Stimulated activated naive B cell treated with anti-CD40 and anti-IgM and Interleukin-4, amounts not matched to agents 10 μg/mL and 1 μg/mL and 100 μg/mL, for 72 hours (primary cell): ENCODE measurements at regions not wholly inside any gene's neighbourhood (a gene's known extent, or its start where the extent isn't known, plus 50 kb on each side); places are given as distances from the start of the nearest gene placed in this dataset.

Experiments used
- ATAC-seq, 2 donors: fragments of 150-1000 bp; cut with Tn5 transposase; replicated peaks; 2 replicates each; pipeline ENCODE4 v1.10.0; 2021; ENCODE audit warnings: moderate library complexity in 1 of 2
- DNase-seq: peaks from one replicate; pipeline ENCODE4 v3.0.0; 2021
- H3K27ac Mint-ChIP-seq: one replicate; pipeline ENCODE4 v1.8.0; 2022; ENCODE audit warnings: mild to moderate bottlenecking, mixed read lengths
- H3K27me3 Mint-ChIP-seq, 2 donors: one replicate each; pipeline ENCODE4 v1.8.0; 2022; ENCODE audit warnings: mixed read lengths in 2 of 2
- H3K36me3 Mint-ChIP-seq, 2 donors: one replicate each; pipeline ENCODE4 v1.8.0; 2022; ENCODE audit warnings: mixed read lengths in 2 of 2, mild to moderate bottlenecking in 1 of 2
- H3K4me1 Mint-ChIP-seq, 2 donors: one replicate each; pipeline ENCODE4 v1.8.0; 2022; ENCODE audit warnings: mixed read lengths in 2 of 2, mild to moderate bottlenecking in 1 of 2
- H3K4me3 Mint-ChIP-seq, 2 donors: one replicate each; pipeline ENCODE4 v1.8.0; 2022; ENCODE audit warnings: mild to moderate bottlenecking in 2 of 2, mixed read lengths in 2 of 2, moderate library complexity in 1 of 2
- H3K9me3 Mint-ChIP-seq, 2 donors: one replicate each; pipeline ENCODE4 v1.8.0; 2022; ENCODE audit warnings: mixed read lengths in 2 of 2, mild to moderate bottlenecking in 1 of 2

GRCh38 chr1:81410351-81410750 is 390.4 kb upstream of the ADGRL2 start:
- Mint-ChIP-seq H3K27me3 (no peaks in the 10 kb centered on the region), H3K4me3 (no peak overlapping the region), H3K9me3 (no peaks in the 10 kb centered on the region)

GRCh38 chr1:81409780-81410274 is 390.9 kb upstream of the ADGRL2 start:
- H3K9me3 Mint-ChIP-seq: no peaks in the 10 kb centered on the region
- H3K27ac Mint-ChIP-seq: no peak overlapping the region
- H3K4me3 Mint-ChIP-seq: no peak overlapping the region
- no peaks in the 10 kb centered on the region for H3K36me3 Mint-ChIP-seq
- peaks cover 0 to 3% of the 10 kb centered on the region in 2 donors for H3K4me1 Mint-ChIP-seq
- no peaks in the 10 kb centered on the region for H3K27me3 Mint-ChIP-seq
- ATAC-seq (no peak), DNase-seq (no peak)

More at GRCh38 chr1:81410351-81410750, 390.4 kb upstream of the ADGRL2 start:
- H3K4me1 Mint-ChIP-seq: peaks cover 0 to 3% of the 10 kb centered on the region in 2 donors
- no peak for ATAC-seq
- no peaks in the 10 kb centered on the region for H3K36me3 Mint-ChIP-seq
- no peak overlapping the region for H3K27ac Mint-ChIP-seq
- no peak for DNase-seq

GRCh38 chr1:81409262-81409661 is 391.5 kb upstream of the ADGRL2 start:
- Mint-ChIP-seq H3K4me3 (no peak overlapping the region), H3K9me3 (no peaks in the 10 kb centered on the region), H3K27me3 (no peaks in the 10 kb centered on the region), H3K36me3 (no peaks in the 10 kb centered on the region), H3K27ac (no peak overlapping the region), H3K4me1 (peaks cover 0 to under 1% of the 10 kb centered on the region in 2 donors)
- DNase-seq (no peak), ATAC-seq (no peak)

GRCh38 chr1:81408419-81408818 is 392.3 kb upstream of the ADGRL2 start:
- Mint-ChIP-seq H3K27ac (no peak overlapping the region), H3K4me3 (no peak overlapping the region), H3K4me1 (no peaks in the 10 kb centered on the region), H3K9me3 (no peaks in the 10 kb centered on the region), H3K27me3 (no peaks in the 10 kb centered on the region), H3K36me3 (no peaks in the 10 kb centered on the region)
- no peak for DNase-seq
- no peak for ATAC-seq

DNA sequence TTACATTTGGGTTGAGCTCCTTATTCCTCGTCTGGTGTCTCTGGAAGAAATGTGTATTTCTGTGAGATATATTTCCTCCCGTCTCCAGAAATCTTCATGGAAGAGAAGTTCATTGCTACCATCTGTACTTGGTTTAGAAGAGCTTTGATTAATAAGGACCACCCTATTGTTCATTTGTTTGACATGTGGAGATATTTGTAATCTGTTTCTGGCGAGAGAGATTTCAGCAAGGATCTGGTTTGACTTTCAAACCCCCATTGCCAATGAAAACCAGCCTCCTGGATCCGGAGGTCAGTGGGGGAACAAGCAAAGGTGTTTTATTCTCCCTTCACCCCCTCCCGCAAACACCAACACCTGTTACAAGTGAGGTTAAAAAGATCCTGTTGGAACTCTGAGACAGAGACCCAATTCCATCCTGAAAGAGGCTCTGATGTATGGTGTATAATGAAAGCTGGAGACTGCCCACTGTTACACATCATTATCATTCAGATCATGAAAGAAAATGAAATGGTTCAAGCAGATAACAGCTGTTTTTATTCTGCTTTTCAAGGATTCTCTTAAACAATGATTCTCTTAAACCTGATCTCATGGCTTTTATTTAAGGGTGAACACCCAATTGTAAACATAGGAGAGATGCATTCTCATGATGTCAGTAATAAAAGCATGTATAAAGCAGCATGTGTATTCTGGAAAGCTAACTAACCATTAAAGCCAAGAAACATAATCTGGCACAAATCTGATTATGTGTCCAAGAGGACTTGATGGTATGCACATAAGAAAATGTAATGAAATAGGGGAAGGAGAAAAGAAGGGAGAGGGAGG is 393.5 kb upstream of the ADGRL2 start:
- no peaks in the 10 kb centered on the region for H3K27me3 Mint-ChIP-seq
- no peak for ATAC-seq

GRCh38 chr1:81406292-81406999 is 394.3 kb upstream of the ADGRL2 start:
- Mint-ChIP-seq H3K4me3 (no peak overlapping the region), H3K27me3 (no peaks in the 10 kb centered on the region), H3K9me3 (no peaks in the 10 kb centered on the region), H3K4me1 (no peaks in the 10 kb centered on the region), H3K36me3 (no peaks in the 10 kb centered on the region), H3K27ac (no peak overlapping the region)
- ATAC-seq (no peak), DNase-seq (no peak)

More for the DNA sequence above, 393.5 kb upstream of the ADGRL2 start:
- Mint-ChIP-seq H3K36me3 (no peaks in the 10 kb centered on the region), H3K9me3 (no peaks in the 10 kb centered on the region), H3K4me3 (no peak overlapping the region), H3K27ac (no peak overlapping the region), H3K4me1 (no peaks in the 10 kb centered on the region)
- no peak for DNase-seq

DNA sequence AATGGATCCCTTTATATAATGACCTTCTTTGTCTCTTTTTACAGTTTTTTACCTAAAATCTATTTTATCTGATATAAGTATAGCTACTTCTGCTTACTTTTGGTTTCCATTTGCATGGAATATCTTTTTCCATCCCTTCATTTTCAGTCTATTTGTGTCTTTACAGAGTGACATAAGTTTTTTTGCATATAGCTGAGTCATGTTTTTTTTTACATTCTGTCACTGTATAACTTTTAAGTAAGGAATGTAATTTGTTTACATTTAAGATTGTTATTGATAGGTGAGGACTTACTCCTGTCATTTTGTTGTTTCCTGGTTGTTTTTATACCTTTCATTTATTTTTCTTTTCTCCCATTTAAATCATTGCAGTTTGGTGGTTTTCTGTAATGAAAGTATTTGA is 402.7 kb upstream of the ADGRL2 start:
- Mint-ChIP-seq H3K4me3 (no peak overlapping the region), H3K4me1 (no peaks in the 10 kb centered on the region), H3K36me3 (no peaks in the 10 kb centered on the region), H3K9me3 (peaks cover 8 to 16% of the 10 kb centered on the region in 2 donors), H3K27me3 (no peaks in the 10 kb centered on the region), H3K27ac (no peak overlapping the region)
- DNase-seq (no peak), ATAC-seq (no peak)

DNA sequence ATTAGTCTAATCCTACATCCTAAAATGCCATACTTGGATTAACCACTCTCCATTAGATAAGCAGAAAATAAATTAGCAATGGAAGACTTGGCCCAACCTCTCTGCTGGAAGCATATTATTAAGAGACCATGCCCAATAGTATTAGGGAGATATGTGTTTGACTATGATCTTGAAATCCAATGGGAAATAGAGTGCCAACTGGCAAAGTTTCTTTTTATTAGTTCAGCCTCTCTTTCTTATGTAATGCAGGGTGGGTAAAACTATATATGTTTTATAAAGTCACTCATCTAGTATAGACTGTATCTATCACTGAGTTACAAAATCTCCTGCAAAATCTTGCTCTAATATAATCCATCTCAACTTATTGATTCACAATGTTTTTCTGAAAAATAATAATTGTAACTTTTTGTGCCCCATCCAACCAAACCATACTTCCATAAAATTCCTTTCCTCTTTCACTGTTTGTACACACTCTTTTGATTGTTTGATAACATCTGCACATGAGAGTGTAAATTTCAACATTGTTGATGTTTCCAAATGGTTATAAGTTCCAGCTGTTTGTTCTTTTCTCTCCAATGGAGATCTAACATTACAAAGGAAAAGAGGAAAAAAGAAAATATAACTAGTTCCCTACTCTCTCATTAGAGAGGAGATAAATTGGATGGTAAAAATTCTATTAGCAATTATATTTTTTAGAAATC is 408.1 kb upstream of the ADGRL2 start:
- H3K27me3 Mint-ChIP-seq: no peaks in the 10 kb centered on the region
- DNase-seq: no peak
- no peak for ATAC-seq
- H3K36me3 Mint-ChIP-seq: no peaks in the 10 kb centered on the region
- no peak overlapping the region for H3K27ac Mint-ChIP-seq
- H3K4me3 Mint-ChIP-seq: no peak overlapping the region
- H3K4me1 Mint-ChIP-seq: no peaks in the 10 kb centered on the region
- H3K9me3 Mint-ChIP-seq: peaks cover 0 to 4% of the 10 kb centered on the region in 2 donors

DNA sequence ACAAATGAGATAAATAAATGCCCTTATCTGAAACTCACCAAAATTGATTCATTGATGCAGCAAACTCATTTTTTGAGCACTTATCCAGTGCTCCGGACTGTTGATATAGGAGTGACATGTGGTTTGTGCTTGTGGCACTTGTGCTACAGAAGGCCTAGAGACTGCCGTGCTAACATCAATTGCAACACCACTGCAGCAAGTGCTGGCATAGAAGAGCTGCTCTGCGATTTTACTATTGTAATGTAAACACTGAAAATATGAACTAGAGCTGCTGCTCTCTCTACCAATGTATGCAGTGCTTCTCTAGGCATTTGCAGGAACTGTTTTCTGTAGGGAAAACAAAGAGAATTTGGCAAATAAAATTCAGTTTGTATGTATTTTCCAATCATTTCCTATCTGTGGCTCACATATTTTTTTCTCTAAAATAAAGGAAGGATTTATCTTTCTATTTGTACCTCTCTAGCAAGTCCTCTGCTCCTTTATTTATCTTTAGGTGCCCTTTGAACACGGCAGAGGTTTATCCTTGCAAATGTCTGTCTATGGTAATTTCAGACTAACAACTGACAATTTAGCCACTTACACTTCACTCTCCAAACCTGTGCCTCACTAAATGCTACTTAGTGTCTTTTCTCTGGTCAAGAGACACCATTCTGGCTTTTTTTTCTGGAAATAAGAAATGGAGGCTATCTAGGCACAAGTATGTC is 409.5 kb upstream of the ADGRL2 start:
- Mint-ChIP-seq H3K36me3 (no peaks in the 10 kb centered on the region), H3K27me3 (no peaks in the 10 kb centered on the region), H3K4me1 (no peaks in the 10 kb centered on the region), H3K9me3 (peaks cover 0 to 4% of the 10 kb centered on the region in 2 donors), H3K27ac (no peak overlapping the region), H3K4me3 (no peak overlapping the region)
- no peak for ATAC-seq
- no peak for DNase-seq

DNA sequence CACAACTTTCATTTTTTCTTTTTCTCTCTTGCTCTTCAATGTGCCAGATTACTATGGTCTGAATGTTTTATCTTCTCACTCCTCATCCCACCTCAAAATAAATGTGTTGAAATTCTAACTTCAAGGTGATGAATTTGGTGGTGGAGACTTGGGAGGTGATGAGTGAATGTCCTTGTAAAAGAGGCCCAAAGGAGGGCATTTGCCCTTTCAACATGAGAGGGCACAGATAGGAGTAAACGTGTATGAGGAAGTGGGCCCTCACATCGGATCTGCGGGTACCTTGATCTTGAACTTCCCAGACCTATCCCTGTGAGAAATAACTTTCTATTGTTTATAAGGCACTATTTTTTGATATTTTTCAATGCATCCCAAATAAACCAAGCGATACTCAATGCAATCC is 412.3 kb upstream of the ADGRL2 start:
- Mint-ChIP-seq H3K4me1 (no peaks in the 10 kb centered on the region), H3K27ac (no peak overlapping the region), H3K27me3 (no peaks in the 10 kb centered on the region), H3K9me3 (peaks cover 0 to 5% of the 10 kb centered on the region in 2 donors), H3K4me3 (no peak overlapping the region), H3K36me3 (no peaks in the 10 kb centered on the region)
- ATAC-seq (peak in 1 of 2 donors; percentile 10), DNase-seq (no peak)

DNA sequence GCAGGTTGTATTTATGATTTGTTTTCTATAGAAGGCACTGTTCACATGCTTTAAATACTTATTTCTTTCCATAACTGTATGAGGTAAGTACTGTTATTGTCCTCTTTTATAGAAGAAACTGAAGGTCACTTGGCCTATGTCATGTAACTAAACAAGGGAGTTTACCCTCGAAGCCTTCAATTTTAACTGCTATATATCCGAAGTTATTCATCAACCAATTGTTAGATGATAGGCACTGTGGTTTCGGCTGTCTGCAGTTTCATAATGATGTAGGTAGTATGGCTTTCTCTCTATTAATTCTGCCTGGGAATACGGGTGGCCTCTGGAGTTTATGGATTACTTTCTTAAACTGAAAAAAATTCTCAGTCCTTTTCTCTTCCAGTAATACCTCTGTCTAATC is 413.3 kb upstream of the ADGRL2 start:
- H3K27me3 Mint-ChIP-seq: no peaks in the 10 kb centered on the region
- DNase-seq (no peak), ATAC-seq (no peak)
- H3K4me3 Mint-ChIP-seq: no peak overlapping the region
- H3K27ac Mint-ChIP-seq: no peak overlapping the region
- no peaks in the 10 kb centered on the region for H3K4me1 Mint-ChIP-seq
- H3K9me3 Mint-ChIP-seq: peaks cover 0 to 5% of the 10 kb centered on the region in 2 donors
- no peaks in the 10 kb centered on the region for H3K36me3 Mint-ChIP-seq

DNA sequence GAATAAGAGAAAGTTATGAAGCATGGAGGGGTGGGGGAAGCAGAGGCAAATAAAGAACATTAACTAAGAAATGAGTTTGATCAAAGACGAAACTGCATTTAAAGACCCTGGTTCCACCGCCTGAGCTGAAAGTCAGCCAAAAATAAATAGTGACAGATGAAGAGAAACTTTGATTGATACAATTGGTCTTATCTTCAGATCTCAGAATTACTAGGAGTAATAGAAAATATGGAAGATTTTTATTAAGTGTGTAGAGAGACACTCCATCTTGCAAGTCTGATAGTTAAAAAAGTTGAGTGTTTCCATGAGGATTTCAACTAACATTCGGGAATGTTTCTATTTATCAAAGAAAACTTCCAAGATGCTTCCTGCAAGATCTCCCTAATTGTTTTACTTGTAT is 418.2 kb upstream of the ADGRL2 start:
- Mint-ChIP-seq H3K36me3 (no peaks in the 10 kb centered on the region), H3K4me3 (no peak overlapping the region), H3K27ac (no peak overlapping the region), H3K27me3 (no peaks in the 10 kb centered on the region), H3K4me1 (no peaks in the 10 kb centered on the region), H3K9me3 (peaks cover 0 to 1% of the 10 kb centered on the region in 2 donors)
- DNase-seq (no peak), ATAC-seq (no peak)

- no peak overlapping the region for H3K4me3 Mint-ChIP-seq
- no peak for DNase-seq
- no peaks in the 10 kb centered on the region for H3K4me1 Mint-ChIP-seq
- H3K9me3 Mint-ChIP-seq: peaks cover 0 to 1% of the 10 kb centered on the region in 2 donors
- H3K27ac Mint-ChIP-seq: no peak overlapping the region
- H3K27me3 Mint-ChIP-seq: no peaks in the 10 kb centered on the region
- ATAC-seq: no peak
- H3K36me3 Mint-ChIP-seq: no peaks in the 10 kb centered on the region
Observed at GRCh38 chr1:81381881-81382280, 418.9 kb upstream of the ADGRL2 start.

- H3K9me3 Mint-ChIP-seq: no peaks in the 10 kb centered on the region
- H3K4me3 Mint-ChIP-seq: no peak overlapping the region
- H3K27ac Mint-ChIP-seq: no peak overlapping the region
- DNase-seq (no peak), ATAC-seq (no peak)
- H3K4me1 Mint-ChIP-seq: no peaks in the 10 kb centered on the region
- H3K36me3 Mint-ChIP-seq: no peaks in the 10 kb centered on the region
- no peaks in the 10 kb centered on the region for H3K27me3 Mint-ChIP-seq
Observed at GRCh38 chr1:81380436-81380835, 420.3 kb upstream of the ADGRL2 start.
